ENCODE measurements at regions not wholly inside any gene's neighbourhood (a gene's known extent, or its start where the extent isn't known, plus 50 kb on each side); places are given as distances from the start of the nearest gene placed in this dataset.
A peak's percentile ranks its signal among the peaks of the same experiment; 100 is the strongest.

DNA sequence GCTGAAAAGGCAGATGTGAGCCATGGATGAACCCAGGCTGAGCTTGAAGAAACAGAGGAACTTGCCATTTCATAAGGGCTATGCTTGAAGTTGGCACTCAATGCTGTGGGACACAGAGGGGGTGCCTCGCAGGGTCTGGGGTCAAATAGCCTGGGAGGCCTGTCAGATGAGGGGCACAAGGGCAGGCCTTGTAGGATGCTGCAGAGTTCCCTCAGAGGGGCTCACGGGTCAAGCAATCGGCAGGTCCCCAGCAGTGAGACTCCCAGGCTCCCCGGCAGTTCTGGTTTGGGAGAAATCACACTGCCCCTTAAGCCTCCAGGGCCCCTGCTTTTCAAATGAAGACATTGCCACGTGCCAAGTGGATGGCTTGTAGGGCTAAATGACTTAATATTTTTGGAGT is 116.7 kb upstream of the GRIK3 start:
- no peak overlapping the region for H3K27ac ChIP-seq

DNA sequence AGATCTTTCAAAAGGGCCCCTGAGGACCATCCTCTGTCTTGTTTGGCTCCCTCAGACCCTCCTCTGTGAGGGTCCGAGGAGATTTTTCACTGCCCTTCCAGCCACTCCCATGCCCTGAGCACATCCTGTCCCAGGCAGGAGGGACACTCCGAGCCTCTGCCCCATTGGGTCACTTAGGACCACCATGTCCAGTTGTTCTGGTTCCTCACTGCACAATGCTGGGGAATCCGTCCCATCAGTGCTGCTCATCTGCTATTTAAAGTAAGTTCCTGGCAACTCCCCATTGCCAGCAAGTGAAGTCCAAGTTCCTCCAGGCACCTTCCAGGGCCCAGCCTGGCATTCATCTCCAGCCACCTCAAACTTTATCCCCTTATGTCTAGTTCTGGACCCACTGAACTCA is 117.5 kb upstream of the GRIK3 start:
- Histone ChIP-seq H3K4me1 (no peaks in the 10 kb centered on the region), H3K4me3 (no peak overlapping the region), H3K27me3 (no peaks in the 10 kb centered on the region), H3K36me3 (no peaks in the 10 kb centered on the region), H3K9me3 (no peaks in the 10 kb centered on the region), H3K27ac (no peak overlapping the region)
- intact Hi-C loops (cut with DNase I) = no loop called here
- TF ChIP-seq, protein P1, sequence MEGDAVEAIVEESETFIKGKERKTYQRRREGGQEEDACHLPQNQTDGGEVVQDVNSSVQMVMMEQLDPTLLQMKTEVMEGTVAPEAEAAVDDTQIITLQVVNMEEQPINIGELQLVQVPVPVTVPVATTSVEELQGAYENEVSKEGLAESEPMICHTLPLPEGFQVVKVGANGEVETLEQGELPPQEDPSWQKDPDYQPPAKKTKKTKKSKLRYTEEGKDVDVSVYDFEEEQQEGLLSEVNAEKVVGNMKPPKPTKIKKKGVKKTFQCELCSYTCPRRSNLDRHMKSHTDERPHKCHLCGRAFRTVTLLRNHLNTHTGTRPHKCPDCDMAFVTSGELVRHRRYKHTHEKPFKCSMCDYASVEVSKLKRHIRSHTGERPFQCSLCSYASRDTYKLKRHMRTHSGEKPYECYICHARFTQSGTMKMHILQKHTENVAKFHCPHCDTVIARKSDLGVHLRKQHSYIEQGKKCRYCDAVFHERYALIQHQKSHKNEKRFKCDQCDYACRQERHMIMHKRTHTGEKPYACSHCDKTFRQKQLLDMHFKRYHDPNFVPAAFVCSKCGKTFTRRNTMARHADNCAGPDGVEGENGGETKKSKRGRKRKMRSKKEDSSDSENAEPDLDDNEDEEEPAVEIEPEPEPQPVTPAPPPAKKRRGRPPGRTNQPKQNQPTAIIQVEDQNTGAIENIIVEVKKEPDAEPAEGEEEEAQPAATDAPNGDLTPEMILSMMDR (IDR thresholded peaks at IDR 0.05) = no peak
- TF ChIP-seq POLR2A (IDR thresholded peaks at IDR 0.05) (no peak), POLR2AphosphoS5 (IDR thresholded peaks at IDR 0.05; ENCODE audit: insufficient read depth in 1 of 2, low read depth in 1 of 2) (no peak)
- peak; percentile 16 to 80 for DNase-seq (ENCODE audit: extremely low spot score in 2 of 2)

More for the DNA sequence above, 116.7 kb upstream of the GRIK3 start:
- H3K36me3 ChIP-seq = no peaks in the 10 kb centered on the region
- peak; percentile 34 to 52 for DNase-seq (ENCODE audit: extremely low spot score in 2 of 2)
- no peaks in the 10 kb centered on the region for H3K9me3 ChIP-seq
- TF ChIP-seq, protein P1 (IDR thresholded peaks at IDR 0.05) = no peak
- no peak for TF ChIP-seq POLR2A (IDR thresholded peaks at IDR 0.05)
- intact Hi-C loops (cut with DNase I) = no loop called here
- no peaks in the 10 kb centered on the region for H3K4me1 ChIP-seq
- no peaks in the 10 kb centered on the region for H3K27me3 ChIP-seq
- no peak overlapping the region for H3K4me3 ChIP-seq

DNA sequence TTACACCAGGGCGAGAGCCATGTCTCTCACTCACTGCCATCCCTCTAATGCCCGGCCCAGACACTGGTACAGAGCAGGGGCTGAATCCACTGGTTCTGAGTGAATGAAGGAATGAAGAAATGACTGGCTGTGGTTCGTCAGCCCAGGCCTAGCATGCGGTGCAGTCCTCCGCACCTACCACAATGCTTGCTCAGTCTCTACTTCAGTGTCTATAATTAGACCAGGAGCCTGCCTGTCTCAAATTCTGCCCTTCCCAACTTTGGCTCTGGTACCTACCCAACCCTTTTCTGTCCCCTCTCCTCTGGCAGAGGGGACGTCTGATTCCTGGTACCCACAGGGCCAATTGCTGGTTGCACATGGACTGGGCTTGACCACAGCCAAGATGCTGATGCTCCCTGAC is 118.2 kb upstream of the GRIK3 start:
- H3K4me1 ChIP-seq = no peaks in the 10 kb centered on the region
- H3K4me3 ChIP-seq = no peak overlapping the region
- H3K27me3 ChIP-seq = no peaks in the 10 kb centered on the region
- DNase-seq (ENCODE audit: extremely low spot score in 2 of 2) = peak; percentile 49 to 77
- TF ChIP-seq POLR2AphosphoS5 (IDR thresholded peaks at IDR 0.05; ENCODE audit: insufficient read depth in 1 of 2, low read depth in 1 of 2) (no peak), POLR2A (IDR thresholded peaks at IDR 0.05) (no peak)
- TF ChIP-seq, protein P1 (IDR thresholded peaks at IDR 0.05) = no peak
- no peaks in the 10 kb centered on the region for H3K36me3 ChIP-seq
- intact Hi-C loops (cut with DNase I) = no loop called here
- no peak overlapping the region for H3K27ac ChIP-seq
- H3K9me3 ChIP-seq = no peaks in the 10 kb centered on the region

DNA sequence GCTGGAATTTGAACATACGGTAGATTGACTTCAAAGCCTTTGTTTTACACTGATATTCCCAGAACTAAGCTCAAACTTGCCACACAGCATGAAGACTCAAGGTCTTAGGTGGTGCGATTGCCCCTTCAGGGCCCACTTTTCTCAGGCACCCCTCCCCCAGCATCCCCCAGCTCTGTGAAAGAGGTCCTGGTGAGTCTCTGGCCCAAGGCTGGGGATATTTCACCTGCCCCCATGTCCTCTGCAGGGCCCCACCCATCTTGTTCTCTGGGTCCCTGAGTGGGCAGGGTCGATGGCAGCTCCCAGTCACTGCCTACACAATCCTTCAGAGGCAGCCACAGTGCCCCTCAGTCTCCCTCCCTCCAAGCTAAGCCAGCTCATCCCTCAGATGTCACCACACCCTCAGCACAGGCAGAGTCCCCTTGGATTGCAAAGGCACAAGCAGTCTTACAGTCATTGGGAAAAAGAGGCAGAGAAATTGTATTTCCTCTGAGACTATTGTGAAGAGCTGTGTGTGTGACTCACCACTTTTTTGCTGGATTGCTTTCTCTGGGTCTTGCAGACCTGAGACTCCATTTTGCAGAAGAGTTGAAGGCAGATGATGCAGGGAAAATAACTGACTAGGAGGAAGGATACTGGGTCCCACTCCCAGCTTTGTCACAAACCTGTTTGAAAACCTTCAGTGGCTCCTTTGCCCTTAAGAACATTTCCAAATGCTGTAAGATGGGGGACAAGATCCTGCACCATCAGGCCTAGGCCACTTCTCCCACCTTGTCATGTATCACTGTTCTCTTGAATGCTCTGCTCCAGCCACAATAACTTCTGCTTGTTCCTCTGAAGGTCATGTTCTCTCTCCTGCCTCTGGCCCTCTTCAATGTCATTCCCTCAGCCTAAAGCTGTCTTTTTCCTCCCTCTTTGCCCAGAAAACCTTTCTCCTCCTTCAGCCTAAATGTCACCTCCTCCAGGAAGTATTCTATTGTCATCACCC is 119.1 kb upstream of the GRIK3 start:
- Histone ChIP-seq H3K4me3 (no peak overlapping the region), H3K9me3 (no peaks in the 10 kb centered on the region), H3K36me3 (no peaks in the 10 kb centered on the region), H3K27ac (no peak overlapping the region), H3K4me1 (no peaks in the 10 kb centered on the region), H3K27me3 (no peaks in the 10 kb centered on the region)
- intact Hi-C loops (cut with DNase I) = no loop called here
- DNase-seq (ENCODE audit: extremely low spot score in 2 of 2) = peak; percentile 37 to 77
- TF ChIP-seq, protein P1 (IDR thresholded peaks at IDR 0.05) = no peak
- no peak for TF ChIP-seq POLR2A (IDR thresholded peaks at IDR 0.05)

DNA sequence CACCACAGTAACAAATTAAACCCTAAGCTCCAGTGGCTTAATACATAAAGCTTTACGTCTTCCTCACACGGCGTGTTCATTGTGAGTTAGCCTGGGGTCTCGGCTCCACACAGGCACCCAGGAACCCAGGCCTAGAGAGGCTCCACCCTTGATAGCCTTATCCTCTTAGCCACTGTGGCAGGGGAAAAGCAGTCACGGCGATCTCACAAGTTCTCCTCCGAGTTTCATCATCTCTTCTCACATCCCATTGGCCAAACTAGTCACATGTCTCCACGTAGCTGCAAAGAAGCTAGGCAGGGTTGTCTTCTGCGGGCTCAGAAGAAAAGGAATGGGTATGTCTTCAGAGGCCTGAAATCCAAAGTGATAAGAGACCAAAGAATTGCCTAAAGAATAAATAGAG is 122.3 kb upstream of the GRIK3 start:
- Histone ChIP-seq H3K4me1 (no peaks in the 10 kb centered on the region), H3K27ac (no peak overlapping the region), H3K27me3 (no peaks in the 10 kb centered on the region), H3K9me3 (no peaks in the 10 kb centered on the region), H3K4me3 (no peak overlapping the region), H3K36me3 (no peaks in the 10 kb centered on the region)
- intact Hi-C loops (cut with DNase I) = no loop called here
- no peak for TF ChIP-seq POLR2A (IDR thresholded peaks at IDR 0.05)
- no peak for TF ChIP-seq POLR2AphosphoS5 (IDR thresholded peaks at IDR 0.05; ENCODE audit: insufficient read depth in 1 of 2, low read depth in 1 of 2)
- TF ChIP-seq, protein P1 (IDR thresholded peaks at IDR 0.05) = no peak
- peak; percentile 5 to 37 for DNase-seq (ENCODE audit: extremely low spot score in 2 of 2)
